PC-9 (cell line): ENCODE measurements at regions not wholly inside any gene's neighbourhood (a gene's known extent, or its start where the extent isn't known, plus 50 kb on each side); places are given as distances from the start of the nearest gene placed in this dataset.

Source experiments
- BruUV-seq: library from RNA; stranded (reverse); fragments of 400-500 nt; replicated peaks from 2 replicates; lab custom pipeline; 2021; lab: Mats Ljungman, UMichigan
- CTCF ChIA-PET: fragments of 300-600 bp; sonication (Branson Sonifier 250); formaldehyde crosslinking; loops from one replicate; lab custom pipeline; 2022; ENCODE audit warnings: antibody characterized with exemption; lab: Charles Lee
- POLR2A ChIA-PET: fragments of 300-600 bp; sonication (Branson Sonifier 250); formaldehyde crosslinking; loops from one replicate; lab custom pipeline; 2022; ENCODE audit warnings: antibody characterized with exemption; ENCODE audit not compliant: unreplicated experiment; lab: Charles Lee
- DNase-seq, 2 experiments: peaks; one replicate each; pipeline versions ENCODE4 v3.0.0 to v3.0.0-alpha.2; 2015 to 2022; ENCODE audit warnings: mixed read lengths in 1 of 2
- H2AFZ ChIP-seq: fragments of 200-600 bp; sonication (generic); 2 replicates; pipeline ENCODE4 v1.8.1; 2017; ENCODE audit warnings: antibody characterized with exemption
- H3F3A ChIP-seq: fragments of 200-600 bp; sonication (generic); 2 replicates; pipeline ENCODE4 v1.8.1; 2017; ENCODE audit warnings: antibody characterized with exemption, mild to moderate bottlenecking, low read depth; ENCODE audit not compliant: insufficient read depth
- H3K27ac ChIP-seq: fragments of 200-600 bp; sonication (generic); 2 replicates; pipeline ENCODE4 v1.6.1; 2016; ENCODE audit warnings: mixed run types
- H3K27me3 ChIP-seq: fragments of 200-600 bp; sonication (generic); 2 replicates; pipeline ENCODE4 v1.6.1; 2016; ENCODE audit warnings: low read depth, mixed run types; ENCODE audit not compliant: insufficient read depth
- H3K36me3 ChIP-seq: fragments of 200-600 bp; sonication (generic); 2 replicates; pipeline ENCODE4 v1.6.1; 2016; ENCODE audit warnings: low read depth, mixed run types
- H3K4me1 ChIP-seq: fragments of 200-600 bp; sonication (generic); replicated peaks from 2 replicates; pipeline ENCODE4 v1.6.1; 2016; ENCODE audit warnings: mixed run types; ENCODE audit not compliant: insufficient read depth
- H3K4me2 ChIP-seq: fragments of 200-600 bp; sonication (generic); 2 replicates; pipeline ENCODE4 v1.6.1; 2017; ENCODE audit warnings: mixed run types
- H3K4me3 ChIP-seq: fragments of 200-600 bp; sonication (generic); 2 replicates; pipeline ENCODE4 v1.6.1; 2016; ENCODE audit warnings: mixed run types
- H3K79me2 ChIP-seq: fragments of 200-600 bp; sonication (generic); 2 replicates; pipeline ENCODE4 v1.6.1; 2017; ENCODE audit warnings: low read depth, mixed run types
- H3K9me2 ChIP-seq: fragments of 200-600 bp; sonication (generic); 2 replicates; pipeline ENCODE4 v1.8.1; 2017; ENCODE audit warnings: mild to moderate bottlenecking; ENCODE audit not compliant: insufficient read depth
- H3K9me3 ChIP-seq: fragments of 200-600 bp; sonication (generic); 2 replicates; pipeline ENCODE4 v1.8.1; 2016; ENCODE audit warnings: low read depth; ENCODE audit not compliant: insufficient read depth
- H4K20me1 ChIP-seq: fragments of 200-600 bp; sonication (generic); 2 replicates; pipeline ENCODE4 v1.8.1; 2017; ENCODE audit not compliant: insufficient read depth
- EZH2 ChIP-seq: fragments of 200-600 bp; sonication (generic); IDR thresholded peaks from 2 replicates; pipeline ENCODE4 v1.8.0; 2017; ENCODE audit warnings: antibody characterized with exemption, low read depth
- intact Hi-C: fragments of 100-400 bp; cut with micrococcal nuclease; formaldehyde crosslinking; loops from one replicate; pipeline ENCODE4 v1.10.0; 2022; ENCODE audit not compliant: unreplicated experiment
- TF ChIP-seq, protein P1 (sequence below): fragments of 200-600 bp; sonication (generic); conservative IDR thresholded peaks from 2 replicates; pipeline ENCODE4 v1.6.1; 2017; ENCODE audit warnings: mixed run types, antibody characterized with exemption, mild to moderate bottlenecking, moderate library complexity

DNA sequence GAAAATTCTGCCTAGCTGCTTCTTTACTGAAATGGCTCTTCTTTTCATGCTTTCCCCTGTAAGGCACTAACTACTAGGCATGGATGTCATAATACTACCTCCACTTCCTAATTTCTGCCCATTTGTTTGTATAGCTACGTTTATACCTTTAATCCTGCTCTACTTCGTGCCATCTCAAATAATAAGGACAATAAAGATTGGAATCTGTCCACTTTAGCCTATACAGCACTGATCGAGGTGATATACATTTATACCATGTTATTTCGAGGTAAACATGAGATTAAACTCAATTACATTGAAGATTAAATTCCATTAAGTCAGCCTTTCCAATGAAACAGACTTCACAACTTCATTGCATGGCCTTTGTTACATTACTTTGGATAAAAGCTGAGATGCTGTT, 390.6 kb upstream of the MARCKS start:
- Histone ChIP-seq H3K9me3 (peaks cover 25% of the 10 kb centered on the region; the same call in 1 of the 2 replicates), H3K4me2 (no peak overlapping the region), H3K9me2 (no peaks in the 10 kb centered on the region), H4K20me1 (no peaks in the 10 kb centered on the region), H3K4me1 (peaks cover 25% of the 10 kb centered on the region), H3K27ac (no peak overlapping the region), H2AFZ (no peak overlapping the region), H3K79me2 (no peaks in the 10 kb centered on the region), H3K4me3 (no peak overlapping the region), H3F3A (peaks cover 7% of the 10 kb centered on the region; the same call in 1 of the 2 replicates), H3K27me3 (no peaks in the 10 kb centered on the region), H3K36me3 (0 out of 2 replicates have a peak, but pooled peaks cover 5% of the 10 kb centered on the region)
- POLR2A ChIA-PET = no interaction called here
- no peak for TF ChIP-seq EZH2
- TF ChIP-seq, protein P1, sequence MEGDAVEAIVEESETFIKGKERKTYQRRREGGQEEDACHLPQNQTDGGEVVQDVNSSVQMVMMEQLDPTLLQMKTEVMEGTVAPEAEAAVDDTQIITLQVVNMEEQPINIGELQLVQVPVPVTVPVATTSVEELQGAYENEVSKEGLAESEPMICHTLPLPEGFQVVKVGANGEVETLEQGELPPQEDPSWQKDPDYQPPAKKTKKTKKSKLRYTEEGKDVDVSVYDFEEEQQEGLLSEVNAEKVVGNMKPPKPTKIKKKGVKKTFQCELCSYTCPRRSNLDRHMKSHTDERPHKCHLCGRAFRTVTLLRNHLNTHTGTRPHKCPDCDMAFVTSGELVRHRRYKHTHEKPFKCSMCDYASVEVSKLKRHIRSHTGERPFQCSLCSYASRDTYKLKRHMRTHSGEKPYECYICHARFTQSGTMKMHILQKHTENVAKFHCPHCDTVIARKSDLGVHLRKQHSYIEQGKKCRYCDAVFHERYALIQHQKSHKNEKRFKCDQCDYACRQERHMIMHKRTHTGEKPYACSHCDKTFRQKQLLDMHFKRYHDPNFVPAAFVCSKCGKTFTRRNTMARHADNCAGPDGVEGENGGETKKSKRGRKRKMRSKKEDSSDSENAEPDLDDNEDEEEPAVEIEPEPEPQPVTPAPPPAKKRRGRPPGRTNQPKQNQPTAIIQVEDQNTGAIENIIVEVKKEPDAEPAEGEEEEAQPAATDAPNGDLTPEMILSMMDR = no peak
- CTCF ChIA-PET = no interaction called here
- BruUV-seq = no TSS peak
- intact Hi-C loops = no loop called here
- no peak for DNase-seq

GRCh38 chr6:113475392-113475791, 381.8 kb upstream of the MARCKS start:
- no peaks in the 10 kb centered on the region for H3K27me3 ChIP-seq
- no peaks in the 10 kb centered on the region for H3K79me2 ChIP-seq
- no peak overlapping the region for H3K4me2 ChIP-seq
- CTCF ChIA-PET = no interaction called here
- no TSS peak for BruUV-seq
- no peak for TF ChIP-seq EZH2
- TF ChIP-seq, protein P1 = no peak
- no peaks in the 10 kb centered on the region for H3F3A ChIP-seq
- no peak overlapping the region for H2AFZ ChIP-seq
- peaks cover 10% of the 10 kb centered on the region; the same call in 1 of the 2 replicates for H3K4me1 ChIP-seq
- H3K36me3 ChIP-seq = no peaks in the 10 kb centered on the region
- POLR2A ChIA-PET = no interaction called here
- H4K20me1 ChIP-seq = no peaks in the 10 kb centered on the region
- intact Hi-C loops = no loop called here
- no peak for DNase-seq
- no peak overlapping the region for H3K27ac ChIP-seq
- no peaks in the 10 kb centered on the region for H3K9me3 ChIP-seq
- H3K9me2 ChIP-seq = no peaks in the 10 kb centered on the region
- no peak overlapping the region for H3K4me3 ChIP-seq

DNA sequence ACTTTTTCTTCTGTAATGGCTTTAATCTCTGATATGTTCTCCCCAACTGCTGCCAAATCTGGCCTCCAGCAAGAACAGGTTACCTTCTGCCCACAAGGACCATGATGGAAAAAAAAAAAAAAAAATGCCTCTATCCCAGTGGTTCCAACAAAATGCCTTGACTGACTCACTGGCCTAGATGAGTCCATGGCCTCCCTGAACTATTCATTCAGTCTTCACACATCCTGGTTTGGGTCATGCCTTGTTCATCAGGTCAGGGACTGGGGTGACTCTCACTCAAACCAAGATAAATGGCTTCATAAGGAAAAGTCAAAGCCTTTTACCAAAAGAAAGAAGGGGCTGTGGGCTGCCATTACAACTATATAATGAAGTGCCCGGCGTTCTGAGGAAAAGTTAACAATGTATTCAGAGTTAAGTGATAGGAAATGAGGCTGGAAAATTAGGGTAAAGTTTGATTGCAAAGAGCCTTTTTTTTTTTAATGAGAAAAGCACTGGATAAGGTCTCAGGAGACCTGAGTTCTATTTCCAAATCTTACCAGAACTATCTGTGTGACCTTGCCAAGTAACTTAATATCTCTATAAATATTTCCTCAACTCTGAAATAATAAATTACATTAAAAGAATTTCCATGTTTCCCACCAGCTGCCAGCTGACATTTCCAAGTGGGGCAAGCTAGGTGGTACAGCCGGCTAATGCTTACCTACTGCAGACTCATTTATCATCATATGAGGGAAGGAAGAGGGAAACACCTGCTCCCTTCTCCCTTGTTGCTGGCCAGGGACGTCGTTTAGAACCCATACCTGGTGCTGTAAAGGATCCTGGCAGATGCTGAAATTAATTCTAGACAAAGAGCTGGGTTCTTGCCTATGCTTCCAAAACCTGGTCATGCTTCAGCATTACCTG, 380.0 kb upstream of the MARCKS start:
- Histone ChIP-seq H3K4me2 (no peak overlapping the region), H3K36me3 (no peaks in the 10 kb centered on the region), H2AFZ (no peak overlapping the region), H3K27ac (no peak overlapping the region), H3F3A (no peaks in the 10 kb centered on the region), H3K4me1 (peaks cover 10% of the 10 kb centered on the region; the same call in 1 of the 2 replicates), H3K79me2 (no peaks in the 10 kb centered on the region), H3K9me2 (no peaks in the 10 kb centered on the region), H4K20me1 (no peaks in the 10 kb centered on the region), H3K9me3 (no peaks in the 10 kb centered on the region), H3K27me3 (no peaks in the 10 kb centered on the region), H3K4me3 (no peak overlapping the region)
- intact Hi-C loops = no loop called here
- ChIA-PET CTCF (no interaction called here), POLR2A (no interaction called here)
- TF ChIP-seq EZH2 = no peak
- TF ChIP-seq, protein P1 = no peak
- BruUV-seq = no TSS peak
- no peak for DNase-seq
